ENCODE measurements at regions not wholly inside any gene's neighbourhood (a gene's known extent, or its start where the extent isn't known, plus 50 kb on each side); places are given as distances from the start of the nearest gene placed in this dataset.

GRCh38 chr5:7117961-7118360, 278.0 kb upstream of the ADCY2 start:
- no peak for DNase-seq

GRCh38 chr5:7131680-7132079, 264.3 kb upstream of the ADCY2 start:
- no peak for DNase-seq

GRCh38 chr5:7146886-7147285, 249.1 kb upstream of the ADCY2 start:
- DNase-seq, result no peak

GRCh38 chr5:7157083-7157482, 238.9 kb upstream of the ADCY2 start:
- no peak for DNase-seq

- no peak for DNase-seq
Measured at GRCh38 chr5:7169240-7169878, 226.6 kb upstream of the ADCY2 start.

GRCh38 chr5:7170785-7171184, 225.2 kb upstream of the ADCY2 start:
- peak; percentile 0 for DNase-seq

GRCh38 chr5:7179364-7179763, 216.6 kb upstream of the ADCY2 start:
- no peak for DNase-seq

GRCh38 chr5:7181841-7182240, 214.1 kb upstream of the ADCY2 start:
- no peak for DNase-seq

GRCh38 chr5:7185742-7186141, 210.2 kb upstream of the ADCY2 start:
- no peak for DNase-seq

GRCh38 chr5:7186818-7187217, 209.1 kb upstream of the ADCY2 start:
- no peak for DNase-seq

- DNase-seq, result no peak
Measured at GRCh38 chr5:7190712-7191250, 205.2 kb upstream of the ADCY2 start.

GRCh38 chr5:7192016-7192415, 203.9 kb upstream of the ADCY2 start:
- DNase-seq, result no peak

- no peak for DNase-seq
Measured at GRCh38 chr5:7202846-7203245, 193.1 kb upstream of the ADCY2 start.

GRCh38 chr5:7207979-7208378, 188.0 kb upstream of the ADCY2 start:
- no peak for DNase-seq

GRCh38 chr5:7208938-7209337, 187.0 kb upstream of the ADCY2 start:
- no peak for DNase-seq

GRCh38 chr5:7209658-7210057, 186.3 kb upstream of the ADCY2 start:
- DNase-seq, result no peak

GRCh38 chr5:7210549-7210948, 185.4 kb upstream of the ADCY2 start:
- DNase-seq, result no peak

- no peak for DNase-seq
Measured at GRCh38 chr5:7213525-7213924, 182.4 kb upstream of the ADCY2 start.

- DNase-seq, result no peak
Measured at GRCh38 chr5:7214906-7215416, 181.0 kb upstream of the ADCY2 start.

GRCh38 chr5:7218141-7218540, 177.8 kb upstream of the ADCY2 start:
- no peak for DNase-seq

- DNase-seq, result no peak
Measured at GRCh38 chr5:7220156-7220555, 175.8 kb upstream of the ADCY2 start.

- DNase-seq, result no peak
Measured at GRCh38 chr5:7221041-7221440, 174.9 kb upstream of the ADCY2 start.

GRCh38 chr5:7225826-7226225, 170.1 kb upstream of the ADCY2 start:
- no peak for DNase-seq

- DNase-seq, result no peak
Measured at GRCh38 chr5:7242118-7242710, 153.7 kb upstream of the ADCY2 start.

GRCh38 chr5:7244208-7244607, 151.7 kb upstream of the ADCY2 start:
- DNase-seq, result no peak
